ENCODE measurements at regions not wholly inside any gene's neighbourhood (a gene's known extent, or its start where the extent isn't known, plus 50 kb on each side); places are given as distances from the start of the nearest gene placed in this dataset.

DNA sequence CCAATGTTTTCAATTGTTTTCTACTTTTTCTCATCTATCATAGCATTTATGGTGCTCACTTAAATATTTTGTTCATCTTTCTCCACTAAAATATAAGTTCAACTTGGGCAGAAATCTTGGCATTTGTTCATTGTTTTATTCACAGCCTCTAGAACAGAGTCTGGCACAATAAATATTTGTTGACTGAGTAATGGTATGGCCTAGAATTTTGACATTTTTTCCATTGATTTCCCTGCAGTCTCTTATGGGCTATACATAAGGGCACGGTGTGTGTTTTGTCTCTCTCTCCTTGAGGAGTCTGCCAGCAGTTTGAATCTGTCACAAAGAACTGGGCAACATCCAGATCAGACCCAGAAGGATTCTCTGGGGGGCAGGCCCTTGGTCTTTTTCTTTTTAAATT, 379.7 kb downstream of the TMEM38B start:
- TF ChIP-seq, protein P1, sequence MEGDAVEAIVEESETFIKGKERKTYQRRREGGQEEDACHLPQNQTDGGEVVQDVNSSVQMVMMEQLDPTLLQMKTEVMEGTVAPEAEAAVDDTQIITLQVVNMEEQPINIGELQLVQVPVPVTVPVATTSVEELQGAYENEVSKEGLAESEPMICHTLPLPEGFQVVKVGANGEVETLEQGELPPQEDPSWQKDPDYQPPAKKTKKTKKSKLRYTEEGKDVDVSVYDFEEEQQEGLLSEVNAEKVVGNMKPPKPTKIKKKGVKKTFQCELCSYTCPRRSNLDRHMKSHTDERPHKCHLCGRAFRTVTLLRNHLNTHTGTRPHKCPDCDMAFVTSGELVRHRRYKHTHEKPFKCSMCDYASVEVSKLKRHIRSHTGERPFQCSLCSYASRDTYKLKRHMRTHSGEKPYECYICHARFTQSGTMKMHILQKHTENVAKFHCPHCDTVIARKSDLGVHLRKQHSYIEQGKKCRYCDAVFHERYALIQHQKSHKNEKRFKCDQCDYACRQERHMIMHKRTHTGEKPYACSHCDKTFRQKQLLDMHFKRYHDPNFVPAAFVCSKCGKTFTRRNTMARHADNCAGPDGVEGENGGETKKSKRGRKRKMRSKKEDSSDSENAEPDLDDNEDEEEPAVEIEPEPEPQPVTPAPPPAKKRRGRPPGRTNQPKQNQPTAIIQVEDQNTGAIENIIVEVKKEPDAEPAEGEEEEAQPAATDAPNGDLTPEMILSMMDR (IDR thresholded peaks at IDR 0.05) = no peak
- TF ChIP-seq ZFX (IDR thresholded peaks at IDR 0.05; ENCODE audit: borderline replicate concordance) = no peak

Measured in 22Rv1 (cell line).